ENCODE measurements at regions not wholly inside any gene's neighbourhood (a gene's known extent, or its start where the extent isn't known, plus 50 kb on each side); places are given as distances from the start of the nearest gene placed in this dataset.

DNA sequence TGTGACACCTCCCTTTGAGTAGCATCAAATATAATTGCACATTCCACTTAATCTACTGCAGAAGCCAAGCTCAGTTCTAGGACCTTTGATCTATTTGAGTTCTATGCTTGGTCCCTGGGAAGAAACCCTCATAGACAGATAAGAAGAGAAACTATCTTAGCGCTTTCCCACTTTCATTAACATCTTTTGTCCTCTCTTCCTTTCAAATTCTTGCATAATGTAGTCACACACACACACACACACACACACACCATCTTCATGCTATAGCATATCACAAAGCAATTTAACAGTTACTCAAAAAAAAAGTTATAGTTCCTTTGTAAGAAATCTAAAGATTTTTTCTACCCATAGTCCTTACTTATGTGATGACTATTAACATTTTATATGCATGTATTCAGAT is 735.9 kb upstream of the PCDH9 start:
- DNase-seq (ENCODE audit: insufficient read length, low spot score) (no peak), FAIRE-seq (no peak)
- TF ChIP-seq SPI1 (IDR thresholded peaks at IDR 0.05; ENCODE audit: low read depth, low read length) = no peak
- TF ChIP-seq POU2F2 (IDR thresholded peaks at IDR 0.05; ENCODE audit: low read depth, low read length) = no peak
- TF ChIP-seq TAF1 (IDR thresholded peaks at IDR 0.05; ENCODE audit: low read depth, low read length) = no peak
- no peak for TF ChIP-seq POLR2A (IDR thresholded peaks at IDR 0.05; ENCODE audit: low read depth, low read length)
- no peak for TF ChIP-seq PAX5 (IDR thresholded peaks at IDR 0.05; ENCODE audit: insufficient read depth, low read length, severe bottlenecking)
- TF ChIP-seq POLR2AphosphoS5 (IDR thresholded peaks at IDR 0.05; ENCODE audit: low read depth, low read length) = no peak

DNA sequence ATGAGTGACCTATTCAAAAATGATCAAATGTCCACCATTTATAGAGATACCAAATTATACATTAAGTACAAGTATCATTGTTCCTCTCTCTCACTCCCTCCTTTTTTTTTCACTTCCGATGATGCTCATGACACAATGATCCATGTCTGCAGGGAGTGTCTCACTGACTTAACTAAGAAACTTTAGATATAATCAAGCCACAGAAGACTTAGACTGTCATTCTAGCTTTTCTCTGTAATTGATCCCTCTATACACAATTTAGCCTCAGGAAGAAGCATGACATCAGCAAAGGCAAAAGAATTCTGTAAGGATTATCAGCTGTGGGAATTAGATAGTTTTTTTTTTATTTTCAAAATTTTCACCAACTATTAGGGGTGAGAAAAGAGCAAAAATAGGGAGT is 734.9 kb upstream of the PCDH9 start:
- TF ChIP-seq TAF1 (IDR thresholded peaks at IDR 0.05; ENCODE audit: low read depth, low read length) (no peak), POLR2A (IDR thresholded peaks at IDR 0.05; ENCODE audit: low read depth, low read length) (no peak), SPI1 (IDR thresholded peaks at IDR 0.05; ENCODE audit: low read depth, low read length) (no peak), PAX5 (IDR thresholded peaks at IDR 0.05; ENCODE audit: insufficient read depth, low read length, severe bottlenecking) (no peak), POU2F2 (IDR thresholded peaks at IDR 0.05; ENCODE audit: low read depth, low read length) (no peak), POLR2AphosphoS5 (IDR thresholded peaks at IDR 0.05; ENCODE audit: low read depth, low read length) (no peak)
- DNase-seq (ENCODE audit: insufficient read length, low spot score) (no peak), FAIRE-seq (no peak)

DNA sequence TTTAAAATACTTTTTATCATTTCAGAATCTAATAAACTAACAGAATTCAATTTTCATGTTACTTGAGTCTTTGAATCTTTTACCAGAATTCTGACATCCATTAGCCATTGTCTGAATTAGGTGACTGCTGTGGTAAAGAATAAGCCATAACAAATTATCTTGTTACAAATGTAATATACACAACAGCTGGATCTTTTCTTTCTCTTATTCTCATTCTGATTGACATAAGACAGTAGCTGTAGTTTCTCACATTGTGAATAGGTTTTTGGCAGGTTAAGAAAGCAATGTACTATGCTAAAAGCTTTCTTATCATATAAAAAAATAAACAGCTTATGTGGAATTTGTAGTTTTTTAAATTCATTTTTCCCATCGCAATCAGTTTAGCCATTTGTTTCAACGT is 734.0 kb upstream of the PCDH9 start:
- FAIRE-seq (no peak), DNase-seq (ENCODE audit: insufficient read length, low spot score) (no peak)
- TF ChIP-seq PAX5 (IDR thresholded peaks at IDR 0.05; ENCODE audit: insufficient read depth, low read length, severe bottlenecking) (no peak), POU2F2 (IDR thresholded peaks at IDR 0.05; ENCODE audit: low read depth, low read length) (no peak), POLR2A (IDR thresholded peaks at IDR 0.05; ENCODE audit: low read depth, low read length) (no peak), SPI1 (IDR thresholded peaks at IDR 0.05; ENCODE audit: low read depth, low read length) (no peak), TAF1 (IDR thresholded peaks at IDR 0.05; ENCODE audit: low read depth, low read length) (no peak), POLR2AphosphoS5 (IDR thresholded peaks at IDR 0.05; ENCODE audit: low read depth, low read length) (no peak)

DNA sequence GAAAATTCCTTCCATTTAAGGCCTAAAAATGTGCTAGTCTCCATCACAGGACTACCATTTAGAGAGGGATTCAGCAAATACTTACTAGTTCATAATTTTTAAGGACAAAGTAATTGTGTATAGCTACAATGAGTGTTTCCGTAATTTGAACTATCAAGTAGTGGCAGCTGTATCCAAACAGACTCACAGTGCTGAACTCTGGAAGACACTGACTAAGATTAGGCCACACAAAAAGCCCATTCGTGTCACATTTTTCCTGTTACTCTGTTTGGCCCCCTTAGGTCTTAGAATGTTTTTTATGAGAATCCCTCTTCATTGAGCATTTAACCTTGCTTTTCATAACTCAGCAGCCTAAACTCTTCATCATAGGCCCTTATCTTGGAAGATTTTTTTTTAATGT is 731.2 kb upstream of the PCDH9 start:
- TF ChIP-seq PAX5 (IDR thresholded peaks at IDR 0.05; ENCODE audit: insufficient read depth, low read length, severe bottlenecking) (no peak), SPI1 (IDR thresholded peaks at IDR 0.05; ENCODE audit: low read depth, low read length) (no peak), TAF1 (IDR thresholded peaks at IDR 0.05; ENCODE audit: low read depth, low read length) (no peak), POU2F2 (IDR thresholded peaks at IDR 0.05; ENCODE audit: low read depth, low read length) (no peak), POLR2A (IDR thresholded peaks at IDR 0.05; ENCODE audit: low read depth, low read length) (no peak), POLR2AphosphoS5 (IDR thresholded peaks at IDR 0.05; ENCODE audit: low read depth, low read length) (no peak)
- DNase-seq (ENCODE audit: insufficient read length, low spot score) (no peak), FAIRE-seq (no peak)

DNA sequence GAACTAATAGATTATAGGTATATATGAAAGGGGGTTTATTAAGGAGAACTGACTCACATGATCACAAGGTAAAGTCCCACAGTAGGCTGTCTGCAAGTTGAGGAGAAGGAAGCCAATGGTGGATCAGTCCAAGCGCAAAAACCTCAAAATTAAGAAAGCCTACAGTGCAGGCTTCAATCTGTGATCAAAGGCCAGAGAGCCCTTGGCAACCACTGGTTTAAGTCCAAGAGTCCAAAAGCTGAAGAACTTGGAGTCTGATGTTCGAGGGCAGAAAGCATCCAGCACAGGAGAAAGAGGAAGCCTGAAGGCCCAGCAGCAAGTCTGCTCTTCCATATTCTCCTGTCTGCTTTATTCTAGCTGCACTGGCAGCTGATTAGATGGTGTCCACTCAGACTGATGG is 721.3 kb upstream of the PCDH9 start:
- FAIRE-seq = no peak

DNA sequence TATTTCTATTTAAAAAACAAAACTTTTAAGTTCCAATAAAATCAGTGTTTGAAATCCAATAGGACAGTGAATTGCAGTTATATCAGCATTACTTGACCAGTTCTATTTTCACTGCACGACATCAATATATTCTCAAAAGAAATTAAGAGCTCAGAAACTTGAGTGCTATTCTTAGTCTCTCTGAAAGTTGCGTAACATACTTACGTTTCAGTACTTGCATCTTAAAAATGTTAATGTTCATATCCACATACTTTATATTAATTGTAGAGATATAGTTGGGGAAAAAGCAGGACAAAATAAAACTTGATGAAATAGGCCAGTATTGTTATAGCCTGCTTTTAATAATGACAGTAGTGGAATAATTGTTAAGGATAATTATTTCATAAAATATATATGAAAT is 720.5 kb upstream of the PCDH9 start:
- FAIRE-seq = no peak
- DNase-seq (ENCODE audit: insufficient read length, low spot score) = no peak
- TF ChIP-seq POLR2AphosphoS5 (IDR thresholded peaks at IDR 0.05; ENCODE audit: low read depth, low read length) = no peak
- no peak for TF ChIP-seq POLR2A (IDR thresholded peaks at IDR 0.05; ENCODE audit: low read depth, low read length)
- no peak for TF ChIP-seq TAF1 (IDR thresholded peaks at IDR 0.05; ENCODE audit: low read depth, low read length)
- no peak for TF ChIP-seq PAX5 (IDR thresholded peaks at IDR 0.05; ENCODE audit: insufficient read depth, low read length, severe bottlenecking)
- TF ChIP-seq SPI1 (IDR thresholded peaks at IDR 0.05; ENCODE audit: low read depth, low read length) = no peak
- TF ChIP-seq POU2F2 (IDR thresholded peaks at IDR 0.05; ENCODE audit: low read depth, low read length) = no peak

More for the DNA sequence above, 721.3 kb upstream of the PCDH9 start:
- no peak for DNase-seq (ENCODE audit: insufficient read length, low spot score)
- TF ChIP-seq POLR2AphosphoS5 (IDR thresholded peaks at IDR 0.05; ENCODE audit: low read depth, low read length) (no peak), POLR2A (IDR thresholded peaks at IDR 0.05; ENCODE audit: low read depth, low read length) (no peak), PAX5 (IDR thresholded peaks at IDR 0.05; ENCODE audit: insufficient read depth, low read length, severe bottlenecking) (no peak), TAF1 (IDR thresholded peaks at IDR 0.05; ENCODE audit: low read depth, low read length) (no peak), SPI1 (IDR thresholded peaks at IDR 0.05; ENCODE audit: low read depth, low read length) (no peak), POU2F2 (IDR thresholded peaks at IDR 0.05; ENCODE audit: low read depth, low read length) (no peak)

DNA sequence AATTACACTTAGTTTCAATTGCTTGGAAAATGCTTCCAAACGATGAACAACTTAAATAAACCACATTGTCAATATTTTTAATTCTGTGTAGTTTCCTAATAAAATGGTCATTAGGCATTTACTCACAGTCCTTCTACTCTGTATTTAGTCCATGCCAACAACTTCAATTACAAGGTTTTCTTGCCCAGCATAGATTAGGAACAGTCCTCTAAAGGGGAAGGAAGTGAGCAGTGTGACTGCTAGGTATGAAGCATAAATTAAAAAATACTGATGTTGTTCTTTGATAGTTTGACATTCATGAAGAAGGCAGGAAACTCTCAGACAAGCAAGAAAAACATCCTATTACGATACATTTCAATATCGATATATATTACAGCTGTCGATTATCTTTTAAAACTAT is 716.0 kb upstream of the PCDH9 start:
- FAIRE-seq (no peak), DNase-seq (ENCODE audit: insufficient read length, low spot score) (no peak)

DNA sequence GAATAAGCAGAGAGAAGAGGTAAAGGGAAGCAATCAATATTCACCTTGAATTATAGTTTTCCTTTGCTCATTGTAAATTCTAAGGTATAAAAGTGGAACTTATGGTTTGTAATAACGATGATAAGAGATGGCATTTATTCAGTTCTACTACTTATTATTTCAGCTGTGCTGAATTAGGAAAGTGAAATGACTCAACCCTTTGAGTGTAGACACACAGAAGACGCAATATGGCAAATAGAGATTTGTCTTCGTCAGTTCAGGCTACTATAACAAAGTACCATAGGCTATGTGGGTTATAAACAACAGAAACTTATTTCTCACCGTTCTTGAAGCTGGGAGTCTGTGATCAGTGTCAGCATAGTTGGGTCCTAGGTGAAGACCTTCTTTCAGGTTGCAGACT is 713.0 kb upstream of the PCDH9 start:
- DNase-seq (ENCODE audit: insufficient read length, low spot score) = no peak
- no peak for TF ChIP-seq POLR2A (IDR thresholded peaks at IDR 0.05; ENCODE audit: low read depth, low read length)
- TF ChIP-seq SPI1 (IDR thresholded peaks at IDR 0.05; ENCODE audit: low read depth, low read length) = no peak
- no peak for TF ChIP-seq TAF1 (IDR thresholded peaks at IDR 0.05; ENCODE audit: low read depth, low read length)
- TF ChIP-seq POU2F2 (IDR thresholded peaks at IDR 0.05; ENCODE audit: low read depth, low read length) = no peak
- TF ChIP-seq PAX5 (IDR thresholded peaks at IDR 0.05; ENCODE audit: insufficient read depth, low read length, severe bottlenecking) = no peak
- no peak for TF ChIP-seq POLR2AphosphoS5 (IDR thresholded peaks at IDR 0.05; ENCODE audit: low read depth, low read length)

More for the DNA sequence above, 716.0 kb upstream of the PCDH9 start:
- TF ChIP-seq TAF1 (IDR thresholded peaks at IDR 0.05; ENCODE audit: low read depth, low read length) = no peak
- no peak for TF ChIP-seq POU2F2 (IDR thresholded peaks at IDR 0.05; ENCODE audit: low read depth, low read length)
- TF ChIP-seq PAX5 (IDR thresholded peaks at IDR 0.05; ENCODE audit: insufficient read depth, low read length, severe bottlenecking) = no peak
- no peak for TF ChIP-seq SPI1 (IDR thresholded peaks at IDR 0.05; ENCODE audit: low read depth, low read length)
- TF ChIP-seq POLR2AphosphoS5 (IDR thresholded peaks at IDR 0.05; ENCODE audit: low read depth, low read length) = no peak
- no peak for TF ChIP-seq POLR2A (IDR thresholded peaks at IDR 0.05; ENCODE audit: low read depth, low read length)

DNA sequence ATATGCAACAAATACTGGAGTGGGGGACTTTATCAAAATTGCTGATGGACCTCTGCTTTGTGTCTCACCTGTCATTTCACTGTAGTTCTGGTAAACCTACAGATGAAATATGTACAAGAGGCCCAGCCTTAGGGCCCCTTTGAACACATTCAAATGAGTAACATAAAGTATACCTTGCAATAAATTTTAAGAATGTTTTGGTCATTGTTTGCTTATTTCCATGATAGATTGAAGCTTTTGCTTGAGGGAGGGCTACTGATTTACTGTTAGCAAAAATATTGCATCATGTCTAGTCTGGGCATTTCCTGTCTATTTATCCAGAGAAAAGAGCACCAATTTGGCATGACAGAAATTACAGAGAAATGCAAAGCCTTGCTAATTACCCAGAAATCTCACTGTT is 705.5 kb upstream of the PCDH9 start:
- TF ChIP-seq POU2F2 (IDR thresholded peaks at IDR 0.05; ENCODE audit: low read depth, low read length) = no peak
- no peak for TF ChIP-seq SPI1 (IDR thresholded peaks at IDR 0.05; ENCODE audit: low read depth, low read length)
- no peak for TF ChIP-seq POLR2AphosphoS5 (IDR thresholded peaks at IDR 0.05; ENCODE audit: low read depth, low read length)
- TF ChIP-seq PAX5 (IDR thresholded peaks at IDR 0.05; ENCODE audit: insufficient read depth, low read length, severe bottlenecking) = no peak
- no peak for TF ChIP-seq POLR2A (IDR thresholded peaks at IDR 0.05; ENCODE audit: low read depth, low read length)
- TF ChIP-seq TAF1 (IDR thresholded peaks at IDR 0.05; ENCODE audit: low read depth, low read length) = no peak
- DNase-seq (ENCODE audit: insufficient read length, low spot score) (no peak), FAIRE-seq (no peak)

More for the DNA sequence above, 713.0 kb upstream of the PCDH9 start:
- FAIRE-seq = no peak
